ENCODE measurements at regions not wholly inside any gene's neighbourhood (a gene's known extent, or its start where the extent isn't known, plus 50 kb on each side); places are given as distances from the start of the nearest gene placed in this dataset.
"Not testable (repeated sequence)": the region's sequence is repeated elsewhere in the genome, so short reads cannot be mapped to it uniquely, and the experiment has no call there.

- Mint-ChIP-seq H3K9me3 (no peaks in the 10 kb centered on the region), H3K36me3 (no peaks in the 10 kb centered on the region), H3K27ac (no peak overlapping the region), H3K4me1 (peaks cover 23 to 51% (median 45%) of the 10 kb centered on the region in 4 donors), H3K27me3 (peaks cover 4 to 30% (median 16%) of the 10 kb centered on the region in 5 donors), H3K4me3 (no peak overlapping the region)
- POLR2A ChIA-PET = no interaction called here
- ATAC-seq (no peak), DNase-seq (no peak)
These were observed 124.4 kb upstream of the AFDN start for GRCh38 chr6:167702241-167702827.

- DNase-seq = no peak
- no peaks in the 10 kb centered on the region for H3K9me3 Mint-ChIP-seq
- peak overlapping the region in 1 of 10 donors; percentile 44 for H3K27ac Mint-ChIP-seq
- H3K4me1 Mint-ChIP-seq = peaks cover 23 to 56% (median 47%) of the 10 kb centered on the region in 4 donors
- H3K4me3 Mint-ChIP-seq = no peak overlapping the region
- no peak for ATAC-seq
- H3K36me3 Mint-ChIP-seq = no peaks in the 10 kb centered on the region
- H3K27me3 Mint-ChIP-seq = peaks cover 12 to 40% (median 24%) of the 10 kb centered on the region in 5 donors
- POLR2A ChIA-PET = no interaction called here
These were observed 123.4 kb upstream of the AFDN start for GRCh38 chr6:167703347-167703746.

GRCh38 chr6:167703781-167704180, 122.9 kb upstream of the AFDN start:
- Mint-ChIP-seq H3K4me3 (no peak overlapping the region), H3K27ac (no peak overlapping the region), H3K9me3 (no peaks in the 10 kb centered on the region), H3K27me3 (peaks cover 15 to 44% (median 25%) of the 10 kb centered on the region in 5 donors), H3K4me1 (peaks cover 27 to 58% (median 49%) of the 10 kb centered on the region in 4 donors), H3K36me3 (no peaks in the 10 kb centered on the region)
- DNase-seq (no peak), ATAC-seq (no peak)
- POLR2A ChIA-PET = no interaction called here

GRCh38 chr6:167704396-167704901, 122.3 kb upstream of the AFDN start:
- H3K4me3 Mint-ChIP-seq = no peak overlapping the region

GRCh38 chr6:167705211-167705750, 121.4 kb upstream of the AFDN start:
- POLR2A ChIA-PET = no interaction called here
- Mint-ChIP-seq H3K4me1 (peaks cover 28 to 57% (median 41%) of the 10 kb centered on the region in 4 donors), H3K27ac (no peak overlapping the region), H3K27me3 (peaks cover 22 to 58% (median 32%) of the 10 kb centered on the region in 5 donors), H3K36me3 (no peaks in the 10 kb centered on the region), H3K9me3 (peaks cover 0 to 2% (median 0%) of the 10 kb centered on the region in 9 donors), H3K4me3 (peak overlapping the region in 5 of 10 donors; percentile 27 to 61 (median 51))
- ATAC-seq = no peak
- DNase-seq = no peak

More at GRCh38 chr6:167704396-167704901, 122.3 kb upstream of the AFDN start:
- POLR2A ChIA-PET = no interaction called here
- ATAC-seq (no peak), DNase-seq (no peak)
- no peaks in the 10 kb centered on the region for H3K9me3 Mint-ChIP-seq
- H3K27me3 Mint-ChIP-seq = peaks cover 21 to 51% (median 29%) of the 10 kb centered on the region in 5 donors
- H3K27ac Mint-ChIP-seq = no peak overlapping the region
- peaks cover 27 to 58% (median 48%) of the 10 kb centered on the region in 4 donors for H3K4me1 Mint-ChIP-seq
- H3K36me3 Mint-ChIP-seq = no peaks in the 10 kb centered on the region

GRCh38 chr6:167706313-167707109, 120.2 kb upstream of the AFDN start:
- ATAC-seq (peak; percentile 96 to 98), DNase-seq (peak; percentile 13 to 72 (median 58))
- Mint-ChIP-seq H3K4me3 (peak overlapping the region in 9 of 10 donors; percentile 16 to 81 (median 57)), H3K27ac (peak overlapping the region in 6 of 10 donors; percentile 3 to 91 (median 66)), H3K36me3 (no peaks in the 10 kb centered on the region), H3K27me3 (peaks cover 29 to 63% (median 42%) of the 10 kb centered on the region in 5 donors), H3K9me3 (peaks cover 0 to 2% (median 0%) of the 10 kb centered on the region in 9 donors), H3K4me1 (peaks cover 28 to 50% (median 36%) of the 10 kb centered on the region in 4 donors)
- POLR2A ChIA-PET = interaction anchor here (0.5 kb wide), 1 partner anchor 764 kb away, joined by 5 read pairs; no protein-coding TSS in a partner anchor

DNA sequence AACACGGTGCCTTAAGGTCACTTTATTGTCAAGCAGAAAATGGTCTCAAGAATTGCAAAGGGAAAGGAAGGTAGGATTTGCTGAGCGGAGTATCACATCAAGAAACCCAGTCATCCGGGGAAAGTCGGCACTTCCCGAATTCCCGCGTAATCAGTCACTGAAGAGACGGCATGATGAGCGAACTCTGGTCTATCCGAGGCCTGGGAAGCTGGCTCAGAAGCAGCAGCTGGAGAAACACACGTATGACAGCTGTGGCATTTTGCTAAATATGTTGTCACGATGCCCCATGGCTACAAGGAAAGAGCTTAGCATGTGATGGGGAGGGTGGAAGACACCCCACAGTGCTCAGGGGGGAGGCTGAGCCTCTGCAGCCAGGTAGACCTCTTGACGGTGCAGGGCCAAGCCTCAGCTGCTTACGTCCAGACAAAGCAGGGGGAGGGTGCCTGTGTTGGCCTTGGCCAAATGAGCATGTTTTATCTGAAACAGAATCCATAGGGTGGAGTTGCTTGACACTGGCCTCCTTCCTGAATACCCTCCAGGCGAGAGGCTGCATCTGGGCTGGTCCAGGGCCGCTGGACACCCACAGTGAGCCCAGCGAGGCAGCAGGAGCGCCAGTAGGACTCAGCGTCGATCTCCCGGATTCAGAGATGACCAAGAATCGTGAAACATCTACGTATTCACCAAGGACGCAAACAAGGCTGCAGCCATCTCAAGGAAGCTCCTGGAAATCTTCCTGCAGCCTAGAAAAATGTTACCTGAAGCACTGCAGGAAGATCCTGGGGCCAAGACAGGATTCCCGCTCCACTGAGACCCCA, 118.8 kb upstream of the AFDN start:
- H3K9me3 Mint-ChIP-seq = peaks cover 0 to 2% (median 0%) of the 10 kb centered on the region in 9 donors
- peaks cover 34 to 76% (median 54%) of the 10 kb centered on the region in 5 donors for H3K27me3 Mint-ChIP-seq
- H3K36me3 Mint-ChIP-seq = no peaks in the 10 kb centered on the region
- H3K4me3 Mint-ChIP-seq = no peak overlapping the region
- DNase-seq = no peak
- H3K27ac Mint-ChIP-seq = peak overlapping the region in 1 of 10 donors; percentile 24
- no peak for ATAC-seq
- POLR2A ChIA-PET = no interaction called here
- H3K4me1 Mint-ChIP-seq = peaks cover 31 to 50% (median 35%) of the 10 kb centered on the region in 4 donors

GRCh38 chr6:167708501-167709094, 118.1 kb upstream of the AFDN start:
- Mint-ChIP-seq H3K36me3 (no peaks in the 10 kb centered on the region), H3K4me1 (peaks cover 31 to 50% (median 33%) of the 10 kb centered on the region in 4 donors), H3K4me3 (no peak overlapping the region), H3K27me3 (peaks cover 34 to 83% (median 60%) of the 10 kb centered on the region in 5 donors), H3K27ac (peak overlapping the region in 1 of 10 donors; percentile 44), H3K9me3 (peaks cover 0 to 2% (median 0%) of the 10 kb centered on the region in 9 donors)
- DNase-seq (no peak), ATAC-seq (no peak)
- POLR2A ChIA-PET = no interaction called here

DNA sequence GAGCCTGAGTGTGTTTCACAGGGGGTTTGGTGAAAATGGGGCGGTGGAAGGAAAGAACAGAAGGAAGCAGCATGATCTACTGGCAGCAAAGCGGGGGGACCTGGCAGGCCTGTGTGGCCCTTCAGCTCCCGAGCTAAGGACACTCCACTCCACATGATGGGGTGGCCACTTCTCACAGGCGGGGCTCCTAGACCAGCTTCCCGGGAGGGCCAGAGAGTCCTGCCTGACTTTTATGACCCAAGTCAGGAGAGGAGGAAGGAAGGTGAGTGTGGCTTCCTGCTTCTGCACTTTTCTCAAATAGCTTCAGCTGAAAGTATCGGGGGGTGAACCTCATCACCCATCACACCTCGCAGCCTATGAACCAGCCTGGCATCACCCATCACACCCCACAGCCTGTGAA, 117.5 kb upstream of the AFDN start:
- H3K36me3 Mint-ChIP-seq = no peaks in the 10 kb centered on the region
- H3K4me1 Mint-ChIP-seq = peaks cover 31 to 50% (median 33%) of the 10 kb centered on the region in 4 donors
- peaks cover 34 to 89% (median 66%) of the 10 kb centered on the region in 5 donors for H3K27me3 Mint-ChIP-seq
- POLR2A ChIA-PET = no interaction called here
- DNase-seq = no peak
- ATAC-seq = no peak
- H3K27ac Mint-ChIP-seq = peak overlapping the region in 1 of 10 donors; percentile 44
- peaks cover 0 to 2% (median 0%) of the 10 kb centered on the region in 9 donors for H3K9me3 Mint-ChIP-seq
- H3K4me3 Mint-ChIP-seq = no peak overlapping the region

GRCh38 chr6:167709776-167710336, 116.9 kb upstream of the AFDN start:
- POLR2A ChIA-PET = not testable (repeated sequence)
- H3K27me3 Mint-ChIP-seq = peaks cover 35 to 91% (median 69%) of the 10 kb centered on the region in 5 donors
- peak overlapping the region in 1 of 10 donors; percentile 24 for H3K27ac Mint-ChIP-seq

GRCh38 chr6:167710363-167710920, 116.3 kb upstream of the AFDN start:
- H3K9me3 Mint-ChIP-seq = peaks cover 0 to 2% (median 0%) of the 10 kb centered on the region in 9 donors
- H3K27ac Mint-ChIP-seq = no peak overlapping the region
- no peaks in the 10 kb centered on the region for H3K36me3 Mint-ChIP-seq
- no peak for DNase-seq
- POLR2A ChIA-PET = no interaction called here
- H3K27me3 Mint-ChIP-seq = peaks cover 37 to 88% (median 67%) of the 10 kb centered on the region in 5 donors
- H3K4me3 Mint-ChIP-seq = no peak overlapping the region
- peaks cover 24 to 40% (median 27%) of the 10 kb centered on the region in 4 donors for H3K4me1 Mint-ChIP-seq
- ATAC-seq = no peak

More at GRCh38 chr6:167709776-167710336, 116.9 kb upstream of the AFDN start:
- DNase-seq, H3K36me3 Mint-ChIP-seq, ATAC-seq, H3K9me3 Mint-ChIP-seq: not testable (repeated sequence)
- Mint-ChIP-seq H3K4me3 (peak overlapping the region in 1 of 10 donors; percentile 26), H3K4me1 (peaks cover 29 to 46% (median 32%) of the 10 kb centered on the region in 4 donors)

Data from naive thymus-derived CD8-positive, alpha-beta T cell (primary cell).